H1 (cell line): ENCODE measurements at regions not wholly inside any gene's neighbourhood (a gene's known extent, or its start where the extent isn't known, plus 50 kb on each side); places are given as distances from the start of the nearest gene placed in this dataset.
A peak's percentile ranks its signal among the peaks of the same experiment; 100 is the strongest.

Experiments used
- CTCF ChIA-PET: fragments of 300-600 bp; sonication (Branson Sonifier 250); formaldehyde crosslinking; loops from one replicate; lab custom pipeline; 2021; ENCODE audit not compliant: partially characterized antibody; lab: Charles Lee
- POLR2A ChIA-PET: fragments of 300-600 bp; sonication (Branson Sonifier 250); formaldehyde crosslinking; loops from one replicate; lab custom pipeline; 2021; ENCODE audit warnings: inconsistent platforms; ENCODE audit not compliant: partially characterized antibody; lab: Charles Lee
- DNase-seq, 2 experiments: peaks; one replicate each; pipeline versions ENCODE4 v3.0.0 to v3.0.0-alpha.2; 2010 to 2022; ENCODE audit warnings: low spot score in 2 of 2, low read depth in 1 of 2, mixed read lengths in 1 of 2
- FAIRE-seq: peaks from 2 replicates; lab custom pipeline; 2011; peaks lifted over from hg19 to GRCh38; lab: Jason Lieb, UNC
- H2AFZ ChIP-seq: 2 replicates; pipeline ENCODE4 v1.8.1; 2012; ENCODE audit warnings: low read length, inconsistent platforms
- H2AK5ac ChIP-seq: 2 replicates; pipeline ENCODE4 v1.6.1; 2013; ENCODE audit warnings: low read depth, low read length
- H2BK120ac ChIP-seq: replicated peaks from 2 replicates; pipeline ENCODE3; 2013; ENCODE audit warnings: low read depth, low read length, inconsistent platforms
- H2BK12ac ChIP-seq: 2 replicates; pipeline ENCODE4 v1.6.1; 2013; ENCODE audit warnings: low read depth, low read length
- H2BK15ac ChIP-seq: 2 replicates; pipeline ENCODE4 v1.6.1; 2013; ENCODE audit warnings: low read length
- H2BK20ac ChIP-seq: 2 replicates; pipeline ENCODE4 v1.6.1; 2013; ENCODE audit warnings: low read length
- H2BK5ac ChIP-seq: 2 replicates; pipeline ENCODE4 v1.6.1; 2013; ENCODE audit warnings: low read depth, low read length
- H3K14ac ChIP-seq: 2 replicates; pipeline ENCODE4 v1.6.1; 2013; ENCODE audit warnings: inconsistent platforms; ENCODE audit not compliant: insufficient read length
- H3K18ac ChIP-seq: 2 replicates; pipeline ENCODE4 v1.6.1; 2013; ENCODE audit warnings: low read length; ENCODE audit errors: extremely low read depth
- H3K23ac ChIP-seq: 2 replicates; pipeline ENCODE4 v1.6.1; 2013; ENCODE audit warnings: inconsistent platforms; ENCODE audit not compliant: insufficient read length
- H3K23me2 ChIP-seq: 2 replicates; pipeline ENCODE4 v1.6.1; 2013; ENCODE audit warnings: low read depth, low read length
- H3K27ac ChIP-seq: 2 replicates; pipeline ENCODE4 v1.6.1; 2011; ENCODE audit warnings: low read depth, low read length, inconsistent platforms
- H3K27me3 ChIP-seq, 4 experiments: replicated peaks in 1 of 4; 1 replicate in 1 of 4; 2 replicates in 3 of 4; pipeline versions ENCODE4 v1.6.1 to v1.8.1; 2011 to 2013; ENCODE audit warnings: low read length in 3 of 4, mild to moderate bottlenecking in 3 of 4, inconsistent platforms in 2 of 4, mixed read lengths in 2 of 4, moderate library complexity in 1 of 4; ENCODE audit not compliant: control insufficient read depth in 3 of 4, insufficient read depth in 3 of 4; ENCODE audit errors: extremely low read depth in 1 of 4
- H3K36me3 ChIP-seq, 4 experiments: 2 replicates each; pipeline versions ENCODE4 v1.6.1 to v1.8.1; 2011 to 2013; ENCODE audit warnings: mild to moderate bottlenecking in 4 of 4, low read length in 3 of 4, moderate library complexity in 2 of 4, control low read depth in 1 of 4, inconsistent platforms in 1 of 4; ENCODE audit not compliant: insufficient read depth in 4 of 4, control insufficient read depth in 2 of 4
- H3K4ac ChIP-seq: replicated peaks from 2 replicates; pipeline ENCODE3; 2013; ENCODE audit warnings: low read length, low read depth, mixed read lengths, inconsistent platforms; ENCODE audit not compliant: insufficient read length
- H3K4me1 ChIP-seq, 4 experiments: replicated peaks in 1 of 4; 1 replicate in 1 of 4; 2 replicates in 3 of 4; pipeline versions ENCODE4 v1.6.1 to v1.8.1; 2011 to 2013; ENCODE audit warnings: low read length in 3 of 4, inconsistent platforms in 2 of 4, mixed read lengths in 1 of 4; ENCODE audit not compliant: insufficient read depth in 4 of 4, control insufficient read depth in 3 of 4
- H3K4me2 ChIP-seq, 2 experiments: 2 replicates each; pipeline versions ENCODE4 v1.6.1 to v1.8.1; 2011 to 2013; ENCODE audit warnings: low read depth in 2 of 2, low read length in 2 of 2, control low read depth in 1 of 2, inconsistent platforms in 1 of 2, mild to moderate bottlenecking in 1 of 2; ENCODE audit not compliant: insufficient read depth in 1 of 2
- H3K4me3 ChIP-seq, 4 experiments: fragments of 200-600, 300-600 bp in 1 of 4; sonication (generic), shearing (Covaris generic), sonication (Bioruptor Twin) in 1 of 4; 2 replicates each; pipeline versions ENCODE4 v1.5.1 to v1.8.1; 2011 to 2016; ENCODE audit warnings: low read length in 4 of 4, low read depth in 3 of 4, control low read depth in 2 of 4, inconsistent platforms in 2 of 4, mild to moderate bottlenecking in 2 of 4, mixed read lengths in 1 of 4, moderate library complexity in 1 of 4; ENCODE audit not compliant: insufficient read depth in 2 of 4; ENCODE audit errors: extremely low read depth in 1 of 4
- H3K56ac ChIP-seq: replicated peaks from 2 replicates; pipeline ENCODE3; 2013; ENCODE audit warnings: low read depth, mild to moderate bottlenecking, mixed read lengths, low read length, inconsistent platforms; ENCODE audit not compliant: insufficient read length
- H3K79me1 ChIP-seq: 2 replicates; pipeline ENCODE4 v1.6.1; 2013; ENCODE audit warnings: low read depth, low read length, control low read depth
- H3K79me2 ChIP-seq, 2 experiments: 2 replicates each; pipeline versions ENCODE4 v1.6.1 to v1.8.1; 2012 to 2013; ENCODE audit warnings: low read length in 2 of 2, mild to moderate bottlenecking in 2 of 2, inconsistent platforms in 1 of 2; ENCODE audit not compliant: insufficient read depth in 2 of 2, control insufficient read depth in 1 of 2
- H3K9ac ChIP-seq, 4 experiments: replicated peaks in 1 of 4; 1 replicate in 1 of 4; 2 replicates in 3 of 4; pipeline versions ENCODE4 v1.6.1 to v1.8.1; 2011 to 2013; ENCODE audit warnings: low read depth in 3 of 4, low read length in 3 of 4, control low read depth in 2 of 4, mild to moderate bottlenecking in 2 of 4, moderate library complexity in 2 of 4, inconsistent platforms in 1 of 4; ENCODE audit errors: extremely low read depth in 1 of 4
- H3K9me3 ChIP-seq, 2 experiments: 2 replicates each; pipeline versions ENCODE4 v1.6.1 to v1.8.1; 2012 to 2013; ENCODE audit warnings: mild to moderate bottlenecking in 2 of 2, moderate library complexity in 2 of 2, control low read depth in 1 of 2, inconsistent platforms in 1 of 2, low read depth in 1 of 2, low read length in 1 of 2, mixed read lengths in 1 of 2; ENCODE audit not compliant: insufficient read depth in 2 of 2
- H4K20me1 ChIP-seq, 2 experiments: replicated peaks in 1 of 2; 2 replicates each; pipeline versions ENCODE3 to v1.8.1; 2011 to 2013; ENCODE audit warnings: inconsistent platforms in 2 of 2, low read length in 2 of 2, mild to moderate bottlenecking in 1 of 2; ENCODE audit not compliant: insufficient read depth in 2 of 2, control insufficient read depth in 1 of 2
- H4K5ac ChIP-seq: 2 replicates; pipeline ENCODE4 v1.6.1; 2013; ENCODE audit warnings: low read length, low read depth, mixed read lengths, inconsistent platforms; ENCODE audit not compliant: insufficient read length
- H4K8ac ChIP-seq: 2 replicates; pipeline ENCODE4 v1.8.0; 2013; ENCODE audit warnings: mild to moderate bottlenecking, moderate library complexity, low read length, inconsistent platforms; ENCODE audit not compliant: insufficient read depth; ENCODE audit errors: extremely low read depth
- H4K91ac ChIP-seq: replicated peaks from 2 replicates; pipeline ENCODE3; 2013; ENCODE audit warnings: low read length, mixed read lengths, inconsistent platforms; ENCODE audit not compliant: insufficient read length
- ATF3 ChIP-seq: IDR thresholded peaks from 2 replicates; pipeline ENCODE4 v1.6.1; 2011; ENCODE audit warnings: low read depth, mild to moderate bottlenecking, low read length; ENCODE audit not compliant: insufficient read depth
- NRF1 ChIP-seq: IDR thresholded peaks from 2 replicates; pipeline ENCODE4 v1.6.1; 2011; ENCODE audit warnings: mild to moderate bottlenecking, low read depth, low read length, improper control_type of control experiment
- SIX5 ChIP-seq: IDR thresholded peaks from 2 replicates; pipeline ENCODE4 v1.6.1; 2011; ENCODE audit warnings: mild to moderate bottlenecking, low read depth, low read length
- SP1 ChIP-seq: IDR thresholded peaks from 2 replicates; pipeline ENCODE4 v1.6.1; 2011; ENCODE audit warnings: low read depth, low read length

- no peak overlapping the region for H3K4ac ChIP-seq
- no peak overlapping the region for H3K14ac ChIP-seq
- FAIRE-seq (no peak), DNase-seq (no peak)
- no peak overlapping the region for H4K5ac ChIP-seq
- no peak overlapping the region for H2BK15ac ChIP-seq
- H3K79me1 ChIP-seq: no peaks in the 10 kb centered on the region
- no peak overlapping the region for H2AFZ ChIP-seq
- no peak overlapping the region for H2BK5ac ChIP-seq
- H3K4me1 ChIP-seq: peaks cover 0 to 11% (median 4%) of the 10 kb centered on the region in 4 experiments; a peak in 3 of 7 replicates
- ChIA-PET CTCF (no interaction called here), POLR2A (interaction anchor here (1.0 kb wide), 1 partner anchor 40 kb away, joined by 3 read pairs; no protein-coding TSS in a partner anchor)
- no peak overlapping the region for H3K18ac ChIP-seq
- H3K79me2 ChIP-seq: no peaks in the 10 kb centered on the region; a peak in 1 of 4 replicates
- H4K91ac ChIP-seq: peak overlapping the region; percentile 37
- no peaks in the 10 kb centered on the region for H3K23me2 ChIP-seq
- peaks cover 0 to 7% of the 10 kb centered on the region in 2 experiments; a peak in 3 of 4 replicates for H3K9me3 ChIP-seq
- H3K9ac ChIP-seq: no peak overlapping the region
- H2BK120ac ChIP-seq: no peak overlapping the region
- H3K4me2 ChIP-seq: peak overlapping the region in 1 of 2 experiments; percentile 20; a peak in 1 of 4 replicates
- no peak overlapping the region for H3K23ac ChIP-seq
- H2AK5ac ChIP-seq: no peak overlapping the region
- H4K20me1 ChIP-seq: no peaks in the 10 kb centered on the region
- H3K27ac ChIP-seq: no peak overlapping the region
- no peak overlapping the region for H3K4me3 ChIP-seq
- no peak for TF ChIP-seq SP1
- TF ChIP-seq SIX5: no peak
- no peak for TF ChIP-seq NRF1
- TF ChIP-seq ATF3: no peak
- TF ChIP-seq, all 59 proteins: peak for 0
- no peak overlapping the region for H3K56ac ChIP-seq
- H2BK20ac ChIP-seq: no peak overlapping the region
- 0 out of 2 replicates have a peak overlapping the region, but pooled peaks have one; percentile 2 for H2BK12ac ChIP-seq
- H4K8ac ChIP-seq: no peak overlapping the region
- H3K36me3 ChIP-seq: peaks cover 0 to 22% (median 0%) of the 10 kb centered on the region in 4 experiments; a peak in 1 of 8 replicates
- H3K27me3 ChIP-seq: no peaks in the 10 kb centered on the region
Observed at GRCh38 chr9:82776508-82776907, 286.4 kb downstream of the RASEF start.
